Adrenal gland (tissue), 9 donors: ENCODE measurements at regions not wholly inside any gene's neighbourhood (a gene's known extent, or its start where the extent isn't known, plus 50 kb on each side); places are given as distances from the start of the nearest gene placed in this dataset.
"Not testable (repeated sequence)": the region's sequence is repeated elsewhere in the genome, so short reads cannot be mapped to it uniquely, and the experiment has no call there.

ENCODE experiments used
- DNase-seq, 7 donors: peaks; one replicate each; pipeline ENCODE4 v3.0.0-alpha.2; 2019 to 2020
- H3K27ac ChIP-seq, 5 donors: fragments of 200-600 bp; sonication (generic) in 4 of 5; 1 replicate in 3 of 5; 2 replicates in 2 of 5; pipeline versions ENCODE4 v1.5.1 to v1.8.0; 2016 to 2020; ENCODE audit warnings: mild to moderate bottlenecking in 1 of 5
- H3K27me3 ChIP-seq: fragments of 200-600 bp; 2 replicates; pipeline ENCODE4 v1.8.0; 2021
- H3K36me3 ChIP-seq, 2 donors: fragments of 200-600 bp; replicated peaks in 1 of 2; 1 replicate in 1 of 2; 2 replicates in 1 of 2; pipeline versions ENCODE4 v1.5.1 to v1.8.0; 2018 to 2022
- H3K4me1 ChIP-seq, 2 donors: fragments of 200-600 bp; replicated peaks in 1 of 2; 1 replicate in 1 of 2; 2 replicates in 1 of 2; pipeline versions ENCODE4 v1.5.1 to v1.8.0; 2018 to 2021
- H3K4me3 ChIP-seq, 4 donors: fragments of 200-600 bp; sonication (generic) in 3 of 4; one replicate each; pipeline ENCODE4 v1.5.1; 2016 to 2018
- H3K9me3 ChIP-seq, 3 donors: fragments of 200-600 bp; sonication (generic) in 1 of 3; replicated peaks in 1 of 3; 1 replicate in 2 of 3; 2 replicates in 1 of 3; pipeline versions ENCODE4 v1.5.1 to v1.8.0; 2016 to 2021
- POLR2A ChIP-seq, 2 donors: fragments of 450-650 bp; IDR thresholded peaks; one replicate each; pipeline ENCODE4 v1.6.1; 2017; ENCODE audit warnings: antibody characterized with exemption in 2 of 2, mild to moderate bottlenecking in 2 of 2, moderate library complexity in 1 of 2
- WGBS, 4 donors: extraction: QIAGEN DNeasy Blood & Tissue Kit in 2 of 4; methylation state at CpG; one replicate each; pipeline versions ENCODE4 v1.1.5 to v1.1.7; 2013 to 2017; 5-methylcytosine and 5-hydroxymethylcytosine counted together
- intact Hi-C, 2 donors: fragments of 100-400 bp; cut with DNase I; formaldehyde crosslinking; loops; one replicate each; pipeline versions ENCODE4 v1.14.1 to v1.15.0; 2022 to 2023
- TF ChIP-seq, protein P1 (sequence below), 6 experiments: fragments of 450-650 bp in 4 of 6; fragments of 200-600 bp in 2 of 6; sonication (generic) in 1 of 6; IDR thresholded peaks; 1 replicate in 5 of 6; 2 replicates in 1 of 6; pipeline versions ENCODE4 v1.5.1 to v1.8.0; 2016 to 2021; ENCODE audit warnings: antibody characterized with exemption in 6 of 6, mild to moderate bottlenecking in 2 of 6, moderate library complexity in 1 of 6
- donor health status: healthy with polysubstance abuse.
- donor health status: Bipolar disorder and iron deficiency.
- donor health status: DM: yes; HTN: yes; CAD: no.
- donor health status: DM: no; HTN: no; CAD: no.
- donor health status: DM: no; HTN: no; CAD: no.

DNA sequence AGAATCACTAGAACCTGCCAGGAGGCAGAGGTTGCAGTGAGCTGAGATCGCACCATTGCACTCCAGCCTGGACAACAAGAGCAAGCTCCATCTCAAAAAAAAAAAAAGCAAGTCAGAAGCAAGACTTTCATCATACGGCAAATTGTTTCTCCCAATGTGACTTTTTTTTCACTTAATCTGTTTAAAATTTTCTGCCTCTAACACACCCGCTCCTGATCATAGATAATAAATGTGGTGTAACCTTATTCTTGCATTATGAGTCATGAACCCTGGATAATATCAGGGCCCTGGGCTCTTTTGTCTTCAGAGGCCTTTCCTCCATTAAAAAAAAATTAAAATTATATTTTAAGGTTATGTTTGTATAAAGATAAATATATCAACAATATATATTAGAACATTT, 111.4 kb upstream of the JCAD start:
- Histone ChIP-seq H3K27me3 (no peaks in the 10 kb centered on the region), H3K4me3 (no peak overlapping the region), H3K4me1 (peaks cover 11 to 15% of the 10 kb centered on the region in 2 donors), H3K27ac (no peak overlapping the region), H3K9me3 (no peaks in the 10 kb centered on the region), H3K36me3 (no peaks in the 10 kb centered on the region)
- WGBS, 4 donors: 60 to 71% (median 66%) methylated on average over 3 of the region's 3 CpGs
- no peak for TF ChIP-seq POLR2A (IDR thresholded peaks at IDR 0.05)
- TF ChIP-seq, protein P1, sequence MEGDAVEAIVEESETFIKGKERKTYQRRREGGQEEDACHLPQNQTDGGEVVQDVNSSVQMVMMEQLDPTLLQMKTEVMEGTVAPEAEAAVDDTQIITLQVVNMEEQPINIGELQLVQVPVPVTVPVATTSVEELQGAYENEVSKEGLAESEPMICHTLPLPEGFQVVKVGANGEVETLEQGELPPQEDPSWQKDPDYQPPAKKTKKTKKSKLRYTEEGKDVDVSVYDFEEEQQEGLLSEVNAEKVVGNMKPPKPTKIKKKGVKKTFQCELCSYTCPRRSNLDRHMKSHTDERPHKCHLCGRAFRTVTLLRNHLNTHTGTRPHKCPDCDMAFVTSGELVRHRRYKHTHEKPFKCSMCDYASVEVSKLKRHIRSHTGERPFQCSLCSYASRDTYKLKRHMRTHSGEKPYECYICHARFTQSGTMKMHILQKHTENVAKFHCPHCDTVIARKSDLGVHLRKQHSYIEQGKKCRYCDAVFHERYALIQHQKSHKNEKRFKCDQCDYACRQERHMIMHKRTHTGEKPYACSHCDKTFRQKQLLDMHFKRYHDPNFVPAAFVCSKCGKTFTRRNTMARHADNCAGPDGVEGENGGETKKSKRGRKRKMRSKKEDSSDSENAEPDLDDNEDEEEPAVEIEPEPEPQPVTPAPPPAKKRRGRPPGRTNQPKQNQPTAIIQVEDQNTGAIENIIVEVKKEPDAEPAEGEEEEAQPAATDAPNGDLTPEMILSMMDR (IDR thresholded peaks at IDR 0.05): no peak
- DNase-seq: no peak
- intact Hi-C loops: no loop called here

DNA sequence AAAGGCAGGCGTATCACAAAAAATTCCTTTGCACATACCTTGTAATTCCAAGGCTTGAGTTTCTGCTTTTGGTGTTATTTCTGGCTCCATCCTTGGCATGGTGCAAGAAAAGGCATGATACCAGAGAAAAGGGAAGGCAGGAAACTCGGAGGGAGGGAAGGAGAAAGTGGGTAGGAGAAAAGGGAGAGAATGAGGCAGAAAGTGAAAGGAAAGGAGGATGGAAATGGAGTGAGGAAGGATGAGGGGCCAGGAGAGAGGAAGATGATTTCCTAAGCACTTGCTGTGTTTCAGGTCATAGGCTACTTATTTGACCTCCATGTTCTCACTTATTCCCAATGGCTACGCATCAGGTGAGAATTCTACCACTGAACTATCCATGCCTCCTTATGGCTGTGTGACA, 110.8 kb upstream of the JCAD start:
- TF ChIP-seq, protein P1 (IDR thresholded peaks at IDR 0.05): no peak
- TF ChIP-seq POLR2A (IDR thresholded peaks at IDR 0.05): no peak
- DNase-seq: no peak
- no peak overlapping the region for H3K27ac ChIP-seq
- H3K4me1 ChIP-seq: peaks cover 11 to 15% of the 10 kb centered on the region in 2 donors
- H3K4me3 ChIP-seq: no peak overlapping the region
- no peaks in the 10 kb centered on the region for H3K27me3 ChIP-seq
- no peaks in the 10 kb centered on the region for H3K9me3 ChIP-seq
- intact Hi-C loops: no loop called here
- H3K36me3 ChIP-seq: no peaks in the 10 kb centered on the region
- 81 to 95% (median 91%) methylated on average over 3 of the region's 3 CpGs for WGBS, 4 donors

DNA sequence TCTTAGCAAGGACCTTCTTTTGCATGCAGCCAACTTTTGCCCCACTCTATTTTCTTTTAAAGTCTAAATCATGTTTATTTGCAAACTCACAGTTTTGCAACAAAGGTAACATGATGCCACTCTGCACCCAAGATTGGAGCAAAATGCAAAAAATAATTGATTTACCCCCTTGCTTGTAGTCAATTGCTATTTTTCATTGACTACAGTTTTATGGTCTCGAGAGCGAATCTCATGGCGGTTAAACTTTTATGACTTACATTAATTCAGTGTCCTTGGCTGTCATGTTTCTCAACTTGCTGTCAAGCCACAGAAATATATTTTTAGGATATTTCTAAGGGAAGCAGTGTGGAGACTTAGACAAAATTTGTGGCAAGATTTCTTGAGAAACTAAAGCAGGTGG, 110.0 kb upstream of the JCAD start:
- DNase-seq: no peak
- Histone ChIP-seq H3K4me1 (peaks cover 11 to 15% of the 10 kb centered on the region in 2 donors), H3K9me3 (no peaks in the 10 kb centered on the region), H3K36me3 (no peaks in the 10 kb centered on the region), H3K27me3 (no peaks in the 10 kb centered on the region), H3K4me3 (no peak overlapping the region), H3K27ac (no peak overlapping the region)
- WGBS, 4 donors: 49 to 60% (median 51%) methylated on average over 3 of the region's 3 CpGs
- intact Hi-C loops: no loop called here
- TF ChIP-seq, protein P1 (IDR thresholded peaks at IDR 0.05): no peak

DNA sequence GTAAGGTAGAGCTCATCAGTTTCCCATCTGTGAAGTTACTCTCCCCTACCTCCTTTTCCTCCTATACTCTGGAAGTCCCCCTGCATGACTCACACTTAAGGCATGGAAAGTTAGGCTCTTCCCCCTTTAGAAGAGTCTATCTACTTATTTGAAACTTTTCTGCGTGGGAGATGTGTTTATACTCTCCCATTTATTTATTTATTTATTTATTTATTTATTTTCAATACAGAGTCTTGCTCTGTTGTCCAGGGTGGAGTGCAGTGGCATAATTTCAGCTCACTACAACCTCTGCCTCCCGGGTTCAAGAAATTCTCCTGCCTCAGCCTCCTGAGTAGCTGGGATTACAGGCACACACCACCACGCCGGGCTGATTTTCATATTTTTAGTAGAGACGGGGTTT, 107.5 kb upstream of the JCAD start:
- H3K27ac ChIP-seq: no peak overlapping the region
- H3K4me3 ChIP-seq: no peak overlapping the region
- peaks cover 11 to 14% of the 10 kb centered on the region in 2 donors for H3K4me1 ChIP-seq
- 75 to 99% (median 96%) methylated on average over 5 of the region's 5 CpGs for WGBS, 4 donors
- intact Hi-C loops: no loop called here
- H3K36me3 ChIP-seq: no peaks in the 10 kb centered on the region
- no peak for TF ChIP-seq POLR2A (IDR thresholded peaks at IDR 0.05)
- no peak for DNase-seq
- no peaks in the 10 kb centered on the region for H3K27me3 ChIP-seq
- H3K9me3 ChIP-seq: no peaks in the 10 kb centered on the region

DNA sequence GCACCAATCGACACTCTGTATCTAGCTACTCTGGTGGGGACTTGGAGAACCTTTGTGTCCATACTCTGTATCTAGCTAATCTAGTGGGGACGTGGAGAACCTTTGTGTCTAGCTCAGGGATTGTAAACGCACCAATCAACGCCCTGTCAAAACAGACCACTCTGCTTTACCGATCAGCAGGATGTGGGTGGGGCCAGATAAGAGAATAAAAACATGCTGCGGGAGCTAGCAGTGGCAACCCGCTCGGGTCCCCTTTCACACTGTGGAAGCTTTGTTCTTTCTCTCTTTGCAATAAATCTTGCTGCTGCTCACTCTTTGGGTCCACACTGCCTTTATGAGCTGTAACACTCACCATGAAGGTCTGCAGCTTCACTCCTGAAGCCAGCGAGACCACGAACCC, 104.0 kb upstream of the JCAD start:
- intact Hi-C loops, DNase-seq, H3K4me1 ChIP-seq, H3K27me3 ChIP-seq, H3K36me3 ChIP-seq, H3K27ac ChIP-seq, H3K9me3 ChIP-seq, H3K4me3 ChIP-seq: not testable (repeated sequence)
- WGBS, 4 donors: 58 to 81% (median 73%) methylated on average over 7 to 8 of the region's 10 CpGs

DNA sequence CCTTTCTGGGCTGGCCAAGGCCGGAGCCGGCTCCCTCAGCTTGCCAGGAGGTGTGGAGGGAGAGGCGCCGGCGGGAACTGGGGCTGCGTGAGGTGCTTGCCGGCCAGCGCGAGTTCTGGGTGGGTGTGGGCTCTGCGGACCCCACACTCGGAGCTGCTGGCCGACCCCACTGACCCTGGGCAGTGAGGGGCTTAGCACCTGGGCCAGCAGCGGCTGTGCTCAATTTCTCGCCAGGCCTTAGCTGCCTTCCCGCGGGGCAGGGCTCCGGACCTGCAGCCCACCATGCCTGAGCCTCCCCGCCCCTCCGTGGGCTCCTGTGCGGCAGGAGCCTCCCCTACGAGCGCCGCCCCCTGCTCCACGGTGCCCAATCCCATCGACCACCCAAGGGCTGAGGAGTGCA, 103.4 kb upstream of the JCAD start:
- H3K36me3 ChIP-seq, intact Hi-C loops, H3K27ac ChIP-seq, H3K27me3 ChIP-seq, DNase-seq, H3K4me3 ChIP-seq, H3K9me3 ChIP-seq, H3K4me1 ChIP-seq: not testable (repeated sequence)
- WGBS, 4 donors: 88 to 96% (median 94%) methylated on average over 9 to 25 of the region's 25 CpGs
